Stomach (tissue), 8 donors: ENCODE measurements at regions not wholly inside any gene's neighbourhood (a gene's known extent, or its start where the extent isn't known, plus 50 kb on each side); places are given as distances from the start of the nearest gene placed in this dataset.

Experiments used
- DNase-seq, 2 donors: peaks; one replicate each; pipeline versions ENCODE4 v3.0.0 to v3.0.0-alpha.2; 2013 to 2019
- H3K27ac ChIP-seq, 5 donors: fragments of 200-600 bp in 4 of 5; sonication (generic) in 4 of 5; one replicate each; pipeline ENCODE4 v1.5.1; 2013 to 2019; ENCODE audit warnings: mild to moderate bottlenecking in 1 of 5, moderate library complexity in 1 of 5
- H3K27me3 ChIP-seq, 3 donors: fragments of 200-600 bp; sonication (generic); one replicate each; pipeline ENCODE4 v1.5.1; 2017 to 2019; ENCODE audit warnings: mixed run types in 1 of 3
- H3K36me3 ChIP-seq, 4 donors: fragments of 200-600 bp; sonication (generic); 1 replicate in 3 of 4; 2 replicates in 1 of 4; pipeline ENCODE4 v1.5.1; 2016 to 2019
- H3K4me1 ChIP-seq, 4 donors: fragments of 200-600 bp; sonication (generic); one replicate each; pipeline ENCODE4 v1.5.1; 2016 to 2019
- H3K4me3 ChIP-seq, 4 donors: fragments of 200-600 bp; sonication (generic) in 3 of 4; one replicate each; pipeline ENCODE4 v1.5.1; 2016 to 2019; ENCODE audit warnings: mild to moderate bottlenecking in 1 of 4
- H3K9me3 ChIP-seq, 4 donors: fragments of 200-600 bp; sonication (generic); one replicate each; pipeline ENCODE4 v1.5.1; 2016 to 2019
- EP300 ChIP-seq: sonication (generic); formaldehyde crosslinking; IDR thresholded peaks from one replicate; pipeline ENCODE4 v1.6.1; 2017; ENCODE audit warnings: antibody characterized with exemption
- POLR2A ChIP-seq, 4 donors: fragments of 450-650 bp; IDR thresholded peaks; one replicate each; pipeline ENCODE4 v1.6.1; 2016; ENCODE audit warnings: antibody characterized with exemption in 4 of 4, control low read depth in 2 of 4, mild to moderate bottlenecking in 1 of 4, moderate library complexity in 1 of 4
- POLR2AphosphoS5 ChIP-seq, 3 donors: sonication (generic); formaldehyde crosslinking; IDR thresholded peaks; one replicate each; pipeline ENCODE4 v1.6.1; 2016; ENCODE audit warnings: antibody characterized with exemption in 3 of 3
- WGBS, 5 donors: extraction: QIAGEN DNeasy Blood & Tissue Kit in 3 of 5; methylation state at CpG; one replicate each; pipeline versions ENCODE4 v1.1.5 to v1.1.7; 2013 to 2018; 5-methylcytosine and 5-hydroxymethylcytosine counted together
- intact Hi-C: fragments of 100-400 bp; cut with DNase I; formaldehyde crosslinking; loops from one replicate; pipeline ENCODE4 v1.15.1; 2023; ENCODE audit warnings: low total_unique reads
- TF ChIP-seq, protein P1 (sequence below), 7 experiments: fragments of 450-650 bp in 4 of 7; fragments of 200-600 bp in 3 of 7; sonication (generic) in 3 of 7; IDR thresholded peaks; one replicate each; pipeline ENCODE4 v1.5.1; 2016 to 2019; ENCODE audit warnings: antibody characterized with exemption in 7 of 7, control low read depth in 2 of 7, mild to moderate bottlenecking in 1 of 7
- donor health status: healthy with polysubstance abuse.
- donor health status: Bipolar disorder and iron deficiency.
- donor health status: healthy.

GRCh38 chrX:3527811-3528210, 181.4 kb upstream of the MXRA5 start:
- intact Hi-C loops = no loop called here
- WGBS, 5 donors = 85 to 94% (median 90%) methylated on average over 3 of the region's 3 CpGs
- TF ChIP-seq POLR2A (IDR thresholded peaks at IDR 0.05) = no peak
- TF ChIP-seq, protein P1, sequence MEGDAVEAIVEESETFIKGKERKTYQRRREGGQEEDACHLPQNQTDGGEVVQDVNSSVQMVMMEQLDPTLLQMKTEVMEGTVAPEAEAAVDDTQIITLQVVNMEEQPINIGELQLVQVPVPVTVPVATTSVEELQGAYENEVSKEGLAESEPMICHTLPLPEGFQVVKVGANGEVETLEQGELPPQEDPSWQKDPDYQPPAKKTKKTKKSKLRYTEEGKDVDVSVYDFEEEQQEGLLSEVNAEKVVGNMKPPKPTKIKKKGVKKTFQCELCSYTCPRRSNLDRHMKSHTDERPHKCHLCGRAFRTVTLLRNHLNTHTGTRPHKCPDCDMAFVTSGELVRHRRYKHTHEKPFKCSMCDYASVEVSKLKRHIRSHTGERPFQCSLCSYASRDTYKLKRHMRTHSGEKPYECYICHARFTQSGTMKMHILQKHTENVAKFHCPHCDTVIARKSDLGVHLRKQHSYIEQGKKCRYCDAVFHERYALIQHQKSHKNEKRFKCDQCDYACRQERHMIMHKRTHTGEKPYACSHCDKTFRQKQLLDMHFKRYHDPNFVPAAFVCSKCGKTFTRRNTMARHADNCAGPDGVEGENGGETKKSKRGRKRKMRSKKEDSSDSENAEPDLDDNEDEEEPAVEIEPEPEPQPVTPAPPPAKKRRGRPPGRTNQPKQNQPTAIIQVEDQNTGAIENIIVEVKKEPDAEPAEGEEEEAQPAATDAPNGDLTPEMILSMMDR (IDR thresholded peaks at IDR 0.05) = no peak
- Histone ChIP-seq H3K27me3 (no peaks in the 10 kb centered on the region), H3K9me3 (no peaks in the 10 kb centered on the region), H3K4me3 (no peak overlapping the region), H3K36me3 (no peaks in the 10 kb centered on the region), H3K4me1 (no peaks in the 10 kb centered on the region), H3K27ac (no peak overlapping the region)
- DNase-seq = no peak

DNA sequence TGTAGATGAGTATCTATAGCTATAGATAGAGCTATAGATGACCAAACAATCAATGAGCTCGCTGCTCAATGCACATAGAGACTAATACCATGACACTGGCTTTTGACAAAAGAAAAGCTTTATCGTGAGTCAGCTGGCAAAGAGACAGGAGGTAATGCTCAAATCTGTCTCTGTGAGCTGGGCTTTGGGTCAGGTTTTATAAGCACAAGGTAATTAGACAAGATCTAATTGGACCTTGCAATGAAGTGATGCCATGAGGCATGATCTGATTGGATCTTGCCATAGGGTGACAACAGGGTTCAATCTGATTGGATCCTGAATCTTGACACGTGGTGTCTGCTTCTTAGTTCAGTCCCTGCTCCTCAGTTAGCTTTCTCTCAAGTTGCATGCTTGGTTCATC, 180.7 kb upstream of the MXRA5 start:
- intact Hi-C loops = no loop called here
- no peak overlapping the region for H3K4me3 ChIP-seq
- no peak for DNase-seq
- no peaks in the 10 kb centered on the region for H3K9me3 ChIP-seq
- H3K27ac ChIP-seq = no peak overlapping the region
- H3K36me3 ChIP-seq = no peaks in the 10 kb centered on the region
- TF ChIP-seq POLR2AphosphoS5 (IDR thresholded peaks at IDR 0.05) (no peak), EP300 (no peak), POLR2A (IDR thresholded peaks at IDR 0.05) (no peak)
- TF ChIP-seq, protein P1 (IDR thresholded peaks at IDR 0.05) = no peak
- no peaks in the 10 kb centered on the region for H3K4me1 ChIP-seq
- WGBS, 5 donors = 46 to 64% (median 54%) methylated on average over 3 of the region's 3 CpGs
- no peaks in the 10 kb centered on the region for H3K27me3 ChIP-seq

DNA sequence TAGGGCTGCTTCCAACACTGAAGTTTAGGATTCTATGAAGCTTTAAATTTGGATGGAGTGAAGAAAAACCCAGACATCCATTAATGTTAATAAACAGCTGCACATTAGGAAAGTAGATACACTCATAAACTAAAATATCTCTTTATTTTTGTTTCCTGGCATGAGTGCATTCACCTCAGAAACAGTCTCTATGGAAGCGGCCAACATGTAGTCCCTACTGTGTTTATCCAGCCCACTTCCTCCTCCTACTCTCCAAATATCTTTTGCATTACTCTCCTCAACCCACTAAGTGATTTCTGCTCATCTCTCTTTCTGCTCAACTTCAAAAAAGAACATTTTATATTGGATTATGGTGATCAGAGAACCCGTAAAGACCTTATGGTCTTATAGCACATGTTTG, 180.3 kb upstream of the MXRA5 start:
- no peaks in the 10 kb centered on the region for H3K36me3 ChIP-seq
- DNase-seq = peak in 1 of 2 donors; percentile 20
- H3K9me3 ChIP-seq = no peaks in the 10 kb centered on the region
- intact Hi-C loops = no loop called here
- no peak overlapping the region for H3K4me3 ChIP-seq
- WGBS, 5 donors = 72 to 80% (median 77%) methylated on average over 2 of the region's 2 CpGs
- no peak overlapping the region for H3K27ac ChIP-seq
- H3K4me1 ChIP-seq = no peaks in the 10 kb centered on the region
- H3K27me3 ChIP-seq = no peaks in the 10 kb centered on the region
- no peak for TF ChIP-seq POLR2A (IDR thresholded peaks at IDR 0.05)
- no peak for TF ChIP-seq EP300
- TF ChIP-seq, protein P1 (IDR thresholded peaks at IDR 0.05) = no peak
- TF ChIP-seq POLR2AphosphoS5 (IDR thresholded peaks at IDR 0.05) = no peak

GRCh38 chrX:3526071-3526470, 179.6 kb upstream of the MXRA5 start:
- no peak overlapping the region for H3K4me3 ChIP-seq
- H3K27ac ChIP-seq = no peak overlapping the region
- H3K27me3 ChIP-seq = no peaks in the 10 kb centered on the region
- TF ChIP-seq EP300 = no peak
- no peak for TF ChIP-seq POLR2AphosphoS5 (IDR thresholded peaks at IDR 0.05)
- TF ChIP-seq, protein P1 (IDR thresholded peaks at IDR 0.05) = no peak
- TF ChIP-seq POLR2A (IDR thresholded peaks at IDR 0.05) = no peak
- DNase-seq = peak in 1 of 2 donors; percentile 50
- no peaks in the 10 kb centered on the region for H3K36me3 ChIP-seq
- no peaks in the 10 kb centered on the region for H3K9me3 ChIP-seq
- H3K4me1 ChIP-seq = no peaks in the 10 kb centered on the region
- WGBS, 5 donors = 50 to 66% (median 63%) methylated on average over 5 of the region's 5 CpGs
- intact Hi-C loops = no loop called here
